Neural progenitor cell (in vitro differentiated cells): ENCODE measurements at regions not wholly inside any gene's neighbourhood (a gene's known extent, or its start where the extent isn't known, plus 50 kb on each side); places are given as distances from the start of the nearest gene placed in this dataset.

Experiments used
- EZH2 ChIP-seq: fragments of 200-600 bp; sonication (generic); IDR thresholded peaks from 2 replicates; pipeline ENCODE4 v1.6.1; 2017; ENCODE audit warnings: antibody characterized with exemption, mild to moderate bottlenecking, moderate library complexity
- TF ChIP-seq, protein P1 (sequence below): fragments of 200-600 bp; sonication (generic); IDR thresholded peaks from 2 replicates; pipeline ENCODE4 v1.5.1; 2017; ENCODE audit warnings: antibody characterized with exemption, mild to moderate bottlenecking

DNA sequence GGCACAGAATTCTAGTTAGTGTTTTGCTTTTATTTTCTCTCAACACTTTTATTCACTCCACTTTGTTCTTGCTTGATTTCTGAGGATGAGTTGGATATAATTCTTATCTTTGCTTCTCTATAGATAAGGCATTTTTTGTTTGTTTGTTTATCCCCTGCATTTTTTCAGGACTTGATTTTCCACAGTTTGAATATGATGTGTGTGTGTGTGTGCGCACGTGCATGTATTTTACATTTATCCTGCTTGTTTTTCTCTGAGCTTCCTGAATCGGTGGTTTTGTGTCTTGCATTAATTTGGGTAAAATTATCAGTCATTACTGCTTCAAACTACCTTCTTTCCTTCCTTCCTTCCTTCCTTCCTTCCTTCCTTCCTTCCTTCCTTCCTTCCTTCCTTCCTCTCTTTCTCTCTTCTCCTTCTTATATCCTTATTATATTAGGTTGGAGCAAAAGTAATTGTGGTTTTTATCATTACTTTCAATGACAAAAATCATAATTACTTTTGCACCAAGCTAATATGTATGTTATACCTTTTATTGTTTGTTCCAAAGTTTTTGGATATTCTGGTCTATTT, 679.9 kb upstream of the RAG2 start:
- TF ChIP-seq, protein P1, sequence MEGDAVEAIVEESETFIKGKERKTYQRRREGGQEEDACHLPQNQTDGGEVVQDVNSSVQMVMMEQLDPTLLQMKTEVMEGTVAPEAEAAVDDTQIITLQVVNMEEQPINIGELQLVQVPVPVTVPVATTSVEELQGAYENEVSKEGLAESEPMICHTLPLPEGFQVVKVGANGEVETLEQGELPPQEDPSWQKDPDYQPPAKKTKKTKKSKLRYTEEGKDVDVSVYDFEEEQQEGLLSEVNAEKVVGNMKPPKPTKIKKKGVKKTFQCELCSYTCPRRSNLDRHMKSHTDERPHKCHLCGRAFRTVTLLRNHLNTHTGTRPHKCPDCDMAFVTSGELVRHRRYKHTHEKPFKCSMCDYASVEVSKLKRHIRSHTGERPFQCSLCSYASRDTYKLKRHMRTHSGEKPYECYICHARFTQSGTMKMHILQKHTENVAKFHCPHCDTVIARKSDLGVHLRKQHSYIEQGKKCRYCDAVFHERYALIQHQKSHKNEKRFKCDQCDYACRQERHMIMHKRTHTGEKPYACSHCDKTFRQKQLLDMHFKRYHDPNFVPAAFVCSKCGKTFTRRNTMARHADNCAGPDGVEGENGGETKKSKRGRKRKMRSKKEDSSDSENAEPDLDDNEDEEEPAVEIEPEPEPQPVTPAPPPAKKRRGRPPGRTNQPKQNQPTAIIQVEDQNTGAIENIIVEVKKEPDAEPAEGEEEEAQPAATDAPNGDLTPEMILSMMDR: no peak
- no peak for TF ChIP-seq EZH2
